Occipital lobe (tissue), 1 donor: ENCODE measurements at regions not wholly inside any gene's neighbourhood (a gene's known extent, or its start where the extent isn't known, plus 50 kb on each side); places are given as distances from the start of the nearest gene placed in this dataset.
"Not testable (repeated sequence)": the region's sequence is repeated elsewhere in the genome, so short reads cannot be mapped to it uniquely, and the experiment has no call there.

ENCODE experiments used
- DNase-seq: peaks from one replicate; lab custom pipeline; 2025; lab: John Stamatoyannopoulos, UW

GRCh38 chr11:90701716-90702115, 478.9 kb upstream of the CHORDC1 start:
- DNase-seq = no peak

- DNase-seq = no peak
These were observed 478.1 kb upstream of the CHORDC1 start for GRCh38 chr11:90700789-90701439.

GRCh38 chr11:90699791-90700400, 477.0 kb upstream of the CHORDC1 start:
- no peak for DNase-seq

GRCh38 chr11:90698238-90698637, 475.4 kb upstream of the CHORDC1 start:
- no peak for DNase-seq

DNA sequence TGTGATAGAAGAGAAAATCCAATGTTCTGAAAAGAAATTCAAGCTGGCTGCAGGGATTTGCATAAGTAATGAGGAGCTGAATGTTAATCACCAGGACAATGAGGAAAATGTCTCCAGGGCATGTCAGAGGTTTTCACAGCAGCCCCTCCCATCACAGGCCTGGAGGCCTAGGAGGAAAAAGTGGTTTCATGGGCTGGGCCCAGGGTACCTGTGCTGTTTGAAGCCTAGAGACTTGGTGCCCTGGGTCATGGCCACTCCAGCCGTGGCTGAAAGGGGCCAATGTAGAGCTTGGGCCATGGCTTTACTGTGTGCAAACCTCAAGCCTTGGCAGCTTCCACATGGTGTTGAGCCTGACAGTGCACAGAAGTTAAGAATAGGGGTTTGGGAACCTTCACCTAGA, 452.6 kb upstream of the CHORDC1 start:
- DNase-seq = not testable (repeated sequence)

DNA sequence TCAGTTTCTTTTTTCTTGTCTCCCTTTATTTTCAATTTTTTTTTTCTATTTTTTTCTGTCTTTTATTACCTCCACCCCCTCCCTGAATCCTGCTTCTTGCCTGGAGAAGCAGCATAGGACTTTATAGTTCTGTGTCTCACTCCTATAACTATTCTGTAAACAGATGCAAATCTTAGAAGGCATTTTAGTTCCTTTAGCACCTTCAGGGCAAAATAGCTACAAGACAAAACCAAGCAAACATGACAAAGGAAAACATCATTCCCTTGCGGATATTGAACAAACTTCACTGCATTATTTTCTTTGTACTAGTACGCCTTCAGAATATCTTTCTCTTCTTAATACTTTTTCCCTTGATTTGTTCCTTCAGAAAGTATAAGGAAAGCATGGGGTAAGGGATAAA, 446.2 kb upstream of the CHORDC1 start:
- DNase-seq = no peak

DNA sequence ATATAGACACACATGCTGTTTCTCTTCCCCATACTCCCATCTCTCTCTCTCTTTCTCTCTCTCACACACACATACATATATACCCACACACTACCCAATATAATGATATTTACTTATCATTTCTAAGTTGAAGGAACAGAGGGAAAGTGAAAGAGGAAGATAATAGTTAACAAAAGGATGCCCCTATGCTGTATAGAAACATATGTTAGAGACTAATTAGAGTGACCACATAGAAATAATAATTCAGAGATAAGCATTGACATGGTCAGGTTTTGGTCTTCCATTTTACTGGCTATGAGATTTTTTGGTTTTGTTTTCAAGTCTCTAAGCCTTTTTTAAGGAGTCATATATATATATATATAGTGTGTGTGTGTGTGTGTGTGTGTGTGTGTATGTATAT, 445.7 kb upstream of the CHORDC1 start:
- DNase-seq = no peak

GRCh38 chr11:90661233-90661632, 438.4 kb upstream of the CHORDC1 start:
- DNase-seq = no peak

- no peak for DNase-seq
These were observed 433.3 kb upstream of the CHORDC1 start for GRCh38 chr11:90656171-90656570.

DNA sequence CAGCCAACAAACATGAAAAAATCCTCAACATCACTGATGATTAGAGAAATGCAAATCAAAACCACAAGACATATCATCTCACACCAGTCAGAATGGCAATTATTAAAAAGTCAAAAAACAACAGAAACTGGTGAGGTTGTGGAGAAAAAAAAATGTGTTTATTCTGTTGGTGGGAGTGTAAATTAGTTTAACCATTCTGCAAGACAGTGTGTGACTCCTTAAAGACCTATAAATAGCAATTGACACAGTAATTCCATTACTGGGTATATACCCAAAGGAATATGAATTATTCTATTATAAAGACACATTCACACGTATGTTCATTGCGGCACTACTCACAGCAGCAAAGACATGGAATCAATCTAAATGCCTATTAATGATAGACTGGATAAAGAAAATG, 427.3 kb upstream of the CHORDC1 start:
- no peak for DNase-seq

DNA sequence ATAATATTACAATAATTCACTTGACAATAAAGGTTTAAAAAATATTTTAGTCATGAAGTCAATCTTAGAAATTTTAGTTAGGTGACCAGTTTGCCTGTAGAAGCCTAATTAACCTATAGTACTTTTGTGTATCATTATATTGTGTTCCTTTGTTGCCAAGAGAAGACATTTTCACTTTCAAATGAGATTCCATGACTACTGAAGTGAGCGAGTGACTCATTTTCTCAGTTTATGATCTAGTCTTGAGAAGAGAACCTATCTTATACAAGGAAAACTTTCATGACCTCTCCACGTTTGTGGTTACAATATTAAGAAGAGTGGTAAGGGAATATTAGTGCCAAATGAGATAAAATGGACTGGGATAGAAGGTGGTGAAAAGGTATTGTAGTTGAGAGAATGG, 423.9 kb upstream of the CHORDC1 start:
- DNase-seq = no peak

GRCh38 chr11:90646266-90646665, 423.4 kb upstream of the CHORDC1 start:
- no peak for DNase-seq

GRCh38 chr11:90639461-90639993, 416.7 kb upstream of the CHORDC1 start:
- DNase-seq = no peak

- DNase-seq = no peak
These were observed 413.0 kb upstream of the CHORDC1 start for GRCh38 chr11:90635886-90636285.

GRCh38 chr11:90635151-90635550, 412.3 kb upstream of the CHORDC1 start:
- DNase-seq = no peak

DNA sequence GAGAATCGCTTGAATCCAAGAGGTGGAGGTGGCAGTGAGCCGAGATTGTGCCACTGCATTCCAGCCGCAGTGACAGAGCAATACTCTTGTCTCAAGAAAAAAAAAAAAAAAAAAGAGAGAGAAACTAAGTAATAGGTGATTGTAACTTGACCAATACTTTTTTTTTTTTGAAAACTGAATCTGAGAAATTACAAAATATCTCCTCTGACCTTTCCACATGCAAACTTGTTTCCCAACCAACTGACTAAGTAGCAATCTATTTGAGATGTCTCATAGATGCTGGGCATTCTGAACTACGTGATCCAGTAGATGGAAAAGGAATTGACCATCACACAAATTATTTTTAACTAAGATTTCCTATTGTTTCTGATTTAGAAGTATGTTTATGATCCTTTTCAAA, 407.3 kb upstream of the CHORDC1 start:
- DNase-seq = no peak

DNA sequence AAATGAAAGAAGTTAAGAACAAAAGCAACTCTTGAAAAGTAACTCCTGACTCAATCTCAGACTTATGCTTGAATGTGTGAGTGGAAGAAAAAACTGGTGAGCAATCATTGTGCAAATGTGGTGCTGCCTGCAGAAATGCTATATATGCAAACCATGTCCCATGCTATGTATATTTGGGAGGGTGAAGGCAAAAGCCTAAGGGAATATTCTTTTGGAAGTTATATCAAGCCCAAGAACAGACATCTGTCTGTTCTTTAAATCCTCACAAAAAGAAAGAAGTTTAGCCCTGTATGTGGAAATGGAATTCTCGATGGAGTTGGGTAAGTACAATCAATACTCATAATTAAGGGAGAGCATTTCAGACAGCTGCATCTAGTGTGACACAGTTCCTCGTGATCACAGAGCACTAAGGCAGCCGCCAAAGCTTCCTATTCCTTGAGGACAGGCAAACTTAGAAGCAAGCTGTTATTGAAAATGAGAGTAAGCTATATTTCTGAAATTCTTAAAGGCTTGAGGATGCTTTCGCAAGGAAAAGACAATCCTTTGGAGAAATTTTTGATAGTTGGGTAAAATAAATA, 406.5 kb upstream of the CHORDC1 start:
- no peak for DNase-seq

DNA sequence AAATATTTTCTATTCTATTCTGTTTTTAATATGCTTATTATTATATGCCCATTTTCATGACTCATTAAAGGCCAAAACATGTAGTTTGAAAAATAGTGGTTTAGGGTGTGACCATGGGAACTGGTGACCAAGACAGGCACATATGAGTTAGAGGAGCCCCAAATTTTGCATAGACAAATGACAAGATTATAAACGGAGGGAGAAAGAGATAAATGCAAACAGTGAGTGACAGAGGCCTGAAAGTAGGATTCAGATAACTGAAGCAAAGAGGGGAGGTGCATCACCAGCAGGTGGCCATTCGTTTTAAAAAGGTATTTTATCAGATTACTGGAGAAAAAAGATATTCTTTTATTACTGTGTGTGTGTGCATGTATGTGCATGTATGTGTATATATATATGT, 391.5 kb upstream of the CHORDC1 start:
- no peak for DNase-seq

DNA sequence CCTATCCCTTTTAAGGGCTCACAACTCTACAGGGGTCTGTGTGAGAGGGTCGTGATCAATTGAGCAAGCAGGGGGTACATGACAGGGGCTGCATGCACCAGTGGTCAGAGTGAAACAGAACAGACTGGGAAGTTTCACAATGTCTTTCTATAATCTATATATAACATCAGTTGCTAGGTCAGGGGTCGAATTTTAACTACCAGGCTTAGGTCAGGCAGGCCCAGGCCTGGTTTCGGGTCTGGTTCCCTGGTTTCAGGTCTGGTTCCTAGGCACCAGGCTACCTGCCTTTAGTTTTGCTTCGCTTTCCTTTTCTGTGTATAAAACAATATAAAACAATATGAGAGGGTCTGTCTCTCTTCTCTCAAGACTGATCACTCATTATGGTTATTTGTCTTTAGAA, 390.2 kb upstream of the CHORDC1 start:
- DNase-seq = not testable (repeated sequence)

DNA sequence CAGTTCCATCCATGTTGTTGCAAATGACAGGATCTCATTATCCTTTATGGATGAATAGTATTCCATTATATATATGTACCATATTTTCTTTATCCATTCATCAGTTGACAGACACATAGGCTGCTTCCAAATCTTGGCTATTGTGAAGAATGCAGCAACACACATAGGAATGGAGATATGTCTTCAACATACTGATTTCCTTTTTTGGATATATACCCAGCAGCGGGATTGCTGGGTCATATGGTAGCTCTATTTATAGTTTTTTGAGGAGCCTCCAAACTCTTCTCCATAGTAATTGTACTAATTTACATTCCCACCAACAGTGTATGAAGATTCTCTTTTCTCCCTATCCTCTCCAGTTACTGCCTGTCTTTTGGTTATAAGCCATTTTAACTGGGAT, 383.9 kb upstream of the CHORDC1 start:
- DNase-seq = no peak

DNA sequence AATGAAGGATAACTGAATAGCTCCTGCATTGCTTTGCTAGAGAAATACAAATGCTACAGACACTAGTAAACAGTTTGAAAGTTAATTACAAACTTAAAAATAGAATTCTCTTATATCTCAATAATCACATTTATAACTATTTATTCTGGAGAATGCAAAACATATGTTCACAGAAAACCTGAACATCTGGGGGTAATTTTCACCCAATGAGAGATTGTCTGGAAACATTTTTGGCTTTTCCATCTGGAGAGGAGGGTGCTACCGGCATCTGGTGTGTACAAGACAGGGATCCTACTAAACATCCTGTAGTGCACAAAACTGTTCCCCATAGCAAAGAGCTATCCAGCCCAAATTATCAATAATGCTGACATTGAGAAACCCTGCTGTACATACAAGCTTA, 378.4 kb upstream of the CHORDC1 start:
- no peak for DNase-seq

GRCh38 chr11:90594658-90595057, 371.8 kb upstream of the CHORDC1 start:
- no peak for DNase-seq

GRCh38 chr11:90593099-90593498, 370.2 kb upstream of the CHORDC1 start:
- no peak for DNase-seq
